ENCODE measurements at regions not wholly inside any gene's neighbourhood (a gene's known extent, or its start where the extent isn't known, plus 50 kb on each side); places are given as distances from the start of the nearest gene placed in this dataset.
"Not testable (repeated sequence)": the region's sequence is repeated elsewhere in the genome, so short reads cannot be mapped to it uniquely, and the experiment has no call there.

DNA sequence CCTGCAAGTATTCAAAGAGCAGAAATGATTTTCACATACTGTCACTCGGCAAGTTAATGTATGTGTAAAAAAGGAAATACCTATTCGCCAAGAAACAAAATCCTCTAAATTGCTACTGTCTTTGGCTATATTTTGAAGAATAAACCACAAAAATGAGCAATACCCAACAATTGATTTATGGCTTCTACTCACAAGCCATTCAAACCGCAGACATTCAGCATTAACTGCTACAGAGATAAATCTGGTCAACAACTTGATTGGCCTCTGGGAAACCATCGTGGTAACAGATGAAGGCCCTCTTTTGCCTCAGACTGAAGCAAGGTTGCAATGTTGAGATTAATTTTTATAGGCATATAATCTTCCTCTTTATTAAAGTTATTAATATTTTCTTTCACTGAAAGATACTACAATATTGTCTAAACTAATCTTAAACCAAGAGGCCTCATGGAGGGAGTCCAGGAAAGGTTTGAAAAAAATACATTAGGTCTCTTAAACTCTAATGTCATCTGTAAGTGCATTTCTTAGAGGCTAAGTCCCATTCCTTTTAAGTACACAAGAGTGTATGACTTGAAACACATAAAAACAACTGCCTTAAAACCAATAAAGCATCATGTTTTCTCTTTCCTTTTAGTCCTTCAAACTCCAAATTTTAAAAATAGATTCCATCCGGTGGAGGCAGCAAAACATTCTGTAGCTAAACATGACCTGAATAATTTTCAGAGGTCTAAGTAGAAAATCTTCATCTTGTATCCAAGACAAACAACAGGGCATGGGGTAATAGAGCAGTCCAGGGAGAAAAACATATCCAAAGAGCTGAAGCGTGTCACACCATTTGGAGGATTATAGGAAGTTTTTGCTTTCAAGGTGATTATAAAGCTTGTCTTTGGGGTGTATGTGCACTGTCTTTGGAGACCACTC lies 162.4 kb upstream of the TGFBR2 start:
- Histone ChIP-seq H3K4me1 (ENCODE audit: control insufficient read depth, insufficient read depth, low read length) (no peaks in the 10 kb centered on the region), H3K4me3 (ENCODE audit: low read depth, low read length) (no peak overlapping the region), H3K27me3 (ENCODE audit: control insufficient read depth, insufficient read depth, low read length) (no peaks in the 10 kb centered on the region), H3K9me3 (ENCODE audit: control insufficient read depth, insufficient read depth, low read length) (no peaks in the 10 kb centered on the region), H3K9ac (ENCODE audit: low read depth, low read length) (no peak overlapping the region), H3K36me3 (ENCODE audit: control insufficient read depth, insufficient read depth, low read length) (no peaks in the 10 kb centered on the region)

DNA sequence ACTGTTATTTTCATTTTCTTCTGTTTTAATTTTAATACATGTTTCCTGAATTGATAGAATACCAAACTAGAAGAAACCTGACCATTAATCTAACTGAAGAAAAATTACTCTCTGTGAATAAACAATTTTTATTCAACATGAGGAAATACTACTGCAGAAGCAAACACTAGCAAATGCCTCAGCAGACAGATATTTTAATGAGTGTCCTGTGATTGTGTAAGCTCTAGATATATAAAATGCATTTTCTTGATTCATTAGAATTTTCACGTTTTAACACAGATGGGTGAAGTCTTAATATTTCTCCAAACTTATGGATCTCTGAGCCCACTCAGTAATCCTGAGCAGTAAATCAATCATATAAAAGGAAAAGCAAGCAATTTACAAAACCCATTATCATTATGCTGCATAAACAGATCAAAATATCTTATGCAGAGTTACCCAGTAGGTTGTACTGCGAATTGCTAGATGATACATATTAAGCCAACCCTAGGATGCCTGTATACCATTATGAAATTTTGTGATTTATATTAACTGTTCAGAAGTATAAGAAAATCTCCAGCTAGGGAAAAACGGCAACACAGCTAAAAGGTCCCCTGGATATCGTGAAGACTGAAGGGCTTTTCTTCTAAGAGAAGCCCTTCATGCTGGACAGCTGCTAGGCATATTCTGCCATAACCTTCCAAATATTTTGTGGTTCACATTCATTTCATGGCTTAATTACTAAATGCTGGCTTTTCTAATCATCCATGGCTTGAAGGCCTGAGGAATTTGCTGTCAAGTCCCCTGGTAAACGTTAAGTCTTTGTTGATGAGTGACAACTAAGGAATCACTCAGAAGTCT lies 157.7 kb upstream of the TGFBR2 start:
- no peak overlapping the region for H3K9ac ChIP-seq (ENCODE audit: low read depth, low read length)
- H3K27me3 ChIP-seq (ENCODE audit: control insufficient read depth, insufficient read depth, low read length), result no peaks in the 10 kb centered on the region
- H3K4me3 ChIP-seq (ENCODE audit: low read depth, low read length), result no peak overlapping the region
- no peaks in the 10 kb centered on the region for H3K36me3 ChIP-seq (ENCODE audit: control insufficient read depth, insufficient read depth, low read length)
- H3K4me1 ChIP-seq (ENCODE audit: control insufficient read depth, insufficient read depth, low read length), result no peaks in the 10 kb centered on the region
- H3K9me3 ChIP-seq (ENCODE audit: control insufficient read depth, insufficient read depth, low read length), result no peaks in the 10 kb centered on the region

DNA sequence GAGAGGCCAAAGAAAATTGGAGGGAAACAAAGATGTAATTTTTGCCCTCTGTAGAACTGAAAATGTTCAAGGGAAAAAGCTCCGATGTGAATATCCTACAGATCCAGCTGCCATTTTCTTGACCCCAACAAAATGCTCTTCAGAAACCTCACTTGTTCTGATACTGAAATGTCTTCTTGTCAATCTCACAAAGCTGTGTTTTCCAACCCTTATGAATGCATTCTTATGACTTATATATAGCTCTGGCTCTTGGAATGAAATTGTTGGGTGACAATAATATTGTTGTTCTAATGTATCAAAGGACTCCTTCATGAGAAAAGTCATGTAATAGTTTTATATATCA lies 157.1 kb upstream of the TGFBR2 start:
- H3K4me1 ChIP-seq (ENCODE audit: control insufficient read depth, insufficient read depth, low read length), result no peaks in the 10 kb centered on the region
- no peak overlapping the region for H3K9ac ChIP-seq (ENCODE audit: low read depth, low read length)
- H3K9me3 ChIP-seq (ENCODE audit: control insufficient read depth, insufficient read depth, low read length), result no peaks in the 10 kb centered on the region
- no peaks in the 10 kb centered on the region for H3K36me3 ChIP-seq (ENCODE audit: control insufficient read depth, insufficient read depth, low read length)
- no peaks in the 10 kb centered on the region for H3K27me3 ChIP-seq (ENCODE audit: control insufficient read depth, insufficient read depth, low read length)
- H3K4me3 ChIP-seq (ENCODE audit: low read depth, low read length), result no peak overlapping the region

DNA sequence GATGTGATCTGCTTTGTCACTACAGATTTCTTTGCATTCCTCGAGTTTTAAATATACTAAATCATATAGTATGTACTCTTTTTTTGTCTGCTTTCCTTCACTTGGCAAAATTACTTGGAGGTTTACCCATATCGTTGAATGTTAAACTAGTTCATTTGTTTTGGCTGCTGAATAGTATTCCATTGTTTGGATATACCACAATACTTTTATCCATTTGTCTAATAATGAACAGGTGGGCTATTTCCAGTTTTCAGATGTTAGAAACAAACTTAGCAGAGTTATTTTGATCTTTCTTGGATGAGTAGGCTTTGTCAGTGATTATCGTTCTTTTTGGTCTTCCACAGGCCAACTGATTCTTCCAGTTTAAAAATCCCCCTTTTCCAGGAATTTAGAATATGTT lies 154.0 kb upstream of the TGFBR2 start:
- H3K27me3 ChIP-seq (ENCODE audit: control insufficient read depth, insufficient read depth, low read length), result no peaks in the 10 kb centered on the region
- no peaks in the 10 kb centered on the region for H3K9me3 ChIP-seq (ENCODE audit: control insufficient read depth, insufficient read depth, low read length)
- no peaks in the 10 kb centered on the region for H3K4me1 ChIP-seq (ENCODE audit: control insufficient read depth, insufficient read depth, low read length)
- no peaks in the 10 kb centered on the region for H3K36me3 ChIP-seq (ENCODE audit: control insufficient read depth, insufficient read depth, low read length)
- H3K4me3 ChIP-seq (ENCODE audit: low read depth, low read length), result no peak overlapping the region
- no peak overlapping the region for H3K9ac ChIP-seq (ENCODE audit: low read depth, low read length)

DNA sequence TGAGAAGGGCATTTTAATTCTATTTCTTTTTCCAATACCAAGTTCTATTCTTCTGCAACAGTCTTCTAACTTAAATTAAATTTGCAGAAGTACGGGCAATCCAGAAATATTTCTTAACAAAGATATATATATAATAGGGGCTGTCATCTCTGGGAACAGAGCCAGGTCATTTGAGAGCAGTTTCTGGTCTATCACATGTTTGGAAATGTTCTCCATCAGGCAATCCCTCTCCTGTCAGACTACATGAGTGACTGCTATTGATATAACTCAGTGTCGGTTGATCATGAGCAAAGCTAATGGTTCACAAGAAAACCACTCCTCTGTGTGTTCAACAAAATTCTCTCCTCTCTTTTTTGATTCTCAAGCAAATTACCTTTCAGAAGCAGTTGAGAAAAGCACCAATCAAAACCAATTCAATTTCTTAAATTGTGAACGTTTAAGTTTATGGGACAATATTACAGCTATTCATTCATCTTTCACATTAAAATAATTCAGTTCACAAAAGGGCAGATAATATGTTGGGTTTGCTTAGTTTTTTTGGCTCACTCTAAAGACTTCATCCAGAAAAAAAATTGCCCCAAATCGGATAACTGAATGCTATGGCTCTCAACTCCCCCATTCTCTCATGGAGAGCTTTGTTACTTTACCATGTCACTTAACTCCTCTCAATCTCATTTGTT lies 152.9 kb upstream of the TGFBR2 start:
- no peaks in the 10 kb centered on the region for H3K36me3 ChIP-seq (ENCODE audit: control insufficient read depth, insufficient read depth, low read length)
- no peaks in the 10 kb centered on the region for H3K4me1 ChIP-seq (ENCODE audit: control insufficient read depth, insufficient read depth, low read length)
- H3K27me3 ChIP-seq (ENCODE audit: control insufficient read depth, insufficient read depth, low read length), result no peaks in the 10 kb centered on the region
- H3K4me3 ChIP-seq (ENCODE audit: low read depth, low read length), result no peak overlapping the region
- no peak overlapping the region for H3K9ac ChIP-seq (ENCODE audit: low read depth, low read length)
- no peaks in the 10 kb centered on the region for H3K9me3 ChIP-seq (ENCODE audit: control insufficient read depth, insufficient read depth, low read length)

DNA sequence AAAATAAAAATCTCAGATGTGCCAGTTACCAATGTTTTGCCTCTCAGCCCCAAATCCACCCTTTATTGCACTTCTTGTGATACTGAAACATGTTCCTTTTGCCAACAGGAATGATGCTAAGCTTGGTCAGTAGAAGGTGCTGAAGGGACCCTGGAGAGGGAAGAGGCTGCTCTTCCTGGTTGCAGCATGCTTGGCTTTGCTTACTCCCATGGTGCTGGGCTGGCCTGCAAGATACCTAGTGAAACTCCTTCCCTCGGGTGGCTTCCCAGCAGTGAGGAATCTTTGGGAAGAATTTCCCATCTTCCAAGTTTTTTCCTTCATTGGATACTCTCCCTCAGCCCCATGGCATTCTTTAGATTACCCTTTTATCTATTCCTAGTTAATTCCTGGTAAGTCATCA lies 151.8 kb upstream of the TGFBR2 start:
- Histone ChIP-seq H3K4me1 (ENCODE audit: control insufficient read depth, insufficient read depth, low read length) (no peaks in the 10 kb centered on the region), H3K4me3 (ENCODE audit: low read depth, low read length) (no peak overlapping the region)

DNA sequence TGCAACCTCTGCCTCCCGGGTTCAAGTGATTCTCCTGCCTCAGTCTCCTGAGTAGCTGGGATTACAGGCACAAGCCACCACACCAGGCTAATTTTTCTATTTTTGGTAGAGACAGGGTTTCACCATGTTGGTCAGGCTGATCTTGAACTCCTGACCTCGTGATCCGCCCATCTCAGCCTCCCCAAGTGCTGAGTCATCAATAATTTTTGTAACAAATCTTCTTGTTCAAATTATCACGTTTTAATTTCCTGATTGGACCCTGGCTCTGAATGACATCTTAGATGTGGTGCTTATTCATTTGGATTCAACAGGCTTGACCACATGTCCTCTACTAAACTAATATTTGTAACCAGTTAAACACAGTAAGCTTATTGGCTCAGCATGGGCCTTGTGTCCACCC lies 151.3 kb upstream of the TGFBR2 start:
- H3K4me3 ChIP-seq (ENCODE audit: low read depth, low read length); H3K27me3 ChIP-seq (ENCODE audit: control insufficient read depth, insufficient read depth, low read length); H3K4me1 ChIP-seq (ENCODE audit: control insufficient read depth, insufficient read depth, low read length); H3K9ac ChIP-seq (ENCODE audit: low read depth, low read length); H3K9me3 ChIP-seq (ENCODE audit: control insufficient read depth, insufficient read depth, low read length); H3K36me3 ChIP-seq (ENCODE audit: control insufficient read depth, insufficient read depth, low read length): not testable (repeated sequence)

More for the DNA sequence above, 151.8 kb upstream of the TGFBR2 start:
- H3K36me3 ChIP-seq (ENCODE audit: control insufficient read depth, insufficient read depth, low read length), result no peaks in the 10 kb centered on the region
- H3K27me3 ChIP-seq (ENCODE audit: control insufficient read depth, insufficient read depth, low read length), result no peaks in the 10 kb centered on the region
- no peak overlapping the region for H3K9ac ChIP-seq (ENCODE audit: low read depth, low read length)
- no peaks in the 10 kb centered on the region for H3K9me3 ChIP-seq (ENCODE audit: control insufficient read depth, insufficient read depth, low read length)

DNA sequence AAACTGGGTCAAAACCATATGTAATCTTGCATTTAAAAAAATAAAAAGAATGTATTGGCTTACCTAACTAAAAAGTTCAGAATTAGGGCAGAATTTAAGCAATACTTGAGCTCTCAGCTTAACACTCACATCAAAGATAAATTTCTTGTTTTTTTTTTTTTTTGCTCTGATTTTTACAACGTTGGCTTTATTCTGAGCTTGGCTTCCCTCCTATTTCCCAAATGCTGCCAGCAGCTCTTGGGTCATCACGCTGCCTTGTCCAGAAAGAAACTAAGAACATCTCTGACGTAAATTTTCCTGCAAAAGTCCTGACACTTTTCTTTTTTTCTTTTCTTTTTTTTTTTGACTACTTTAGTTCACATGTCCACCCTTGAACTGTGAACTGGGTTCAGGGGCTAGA lies 150.6 kb upstream of the TGFBR2 start:
- Histone ChIP-seq H3K27me3 (ENCODE audit: control insufficient read depth, insufficient read depth, low read length) (no peaks in the 10 kb centered on the region), H3K36me3 (ENCODE audit: control insufficient read depth, insufficient read depth, low read length) (no peaks in the 10 kb centered on the region), H3K9me3 (ENCODE audit: control insufficient read depth, insufficient read depth, low read length) (no peaks in the 10 kb centered on the region), H3K4me1 (ENCODE audit: control insufficient read depth, insufficient read depth, low read length) (no peaks in the 10 kb centered on the region), H3K4me3 (ENCODE audit: low read depth, low read length) (no peak overlapping the region), H3K9ac (ENCODE audit: low read depth, low read length) (no peak overlapping the region)

DNA sequence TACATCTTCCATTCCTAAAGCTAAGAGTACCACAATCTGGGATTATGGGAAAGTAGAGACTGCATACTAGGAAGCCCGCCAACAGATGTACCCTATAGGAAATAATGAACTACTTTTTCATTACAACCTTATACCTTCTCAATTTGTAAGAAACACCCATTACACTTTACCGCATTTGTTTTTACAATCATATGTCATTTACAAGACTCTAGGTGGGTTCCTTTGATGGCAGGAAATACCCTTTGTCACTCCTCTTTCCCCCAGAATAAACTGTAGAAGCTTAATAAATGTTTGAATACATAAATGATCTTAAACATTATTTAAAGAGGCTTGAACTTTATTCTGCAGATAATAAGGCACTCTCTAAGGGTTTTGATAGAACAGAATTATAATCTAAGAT lies 150.1 kb upstream of the TGFBR2 start:
- no peaks in the 10 kb centered on the region for H3K9me3 ChIP-seq (ENCODE audit: control insufficient read depth, insufficient read depth, low read length)
- H3K4me1 ChIP-seq (ENCODE audit: control insufficient read depth, insufficient read depth, low read length), result no peaks in the 10 kb centered on the region
- no peaks in the 10 kb centered on the region for H3K36me3 ChIP-seq (ENCODE audit: control insufficient read depth, insufficient read depth, low read length)

DNA sequence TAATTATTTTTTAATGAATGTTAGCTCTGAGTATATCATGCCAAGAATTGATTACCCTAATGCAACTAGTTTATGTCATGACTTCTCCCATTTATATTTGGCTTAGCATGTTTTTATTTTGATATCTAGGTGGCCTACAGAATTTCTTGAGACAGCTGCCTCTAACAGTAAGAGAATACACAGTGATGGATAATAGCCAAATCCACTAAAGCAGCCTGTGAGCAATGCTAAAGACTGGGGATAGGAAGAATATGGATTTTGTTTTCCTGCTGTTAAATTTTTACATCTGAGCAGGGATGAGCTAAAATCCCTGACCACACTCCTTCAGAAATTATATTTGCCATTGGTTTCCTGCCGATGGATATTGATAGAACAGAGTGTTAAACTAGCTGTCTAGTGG lies 149.3 kb upstream of the TGFBR2 start:
- no peaks in the 10 kb centered on the region for H3K9me3 ChIP-seq (ENCODE audit: control insufficient read depth, insufficient read depth, low read length)
- no peaks in the 10 kb centered on the region for H3K4me1 ChIP-seq (ENCODE audit: control insufficient read depth, insufficient read depth, low read length)
- no peak overlapping the region for H3K9ac ChIP-seq (ENCODE audit: low read depth, low read length)
- H3K4me3 ChIP-seq (ENCODE audit: low read depth, low read length), result no peak overlapping the region
- no peaks in the 10 kb centered on the region for H3K27me3 ChIP-seq (ENCODE audit: control insufficient read depth, insufficient read depth, low read length)
- H3K36me3 ChIP-seq (ENCODE audit: control insufficient read depth, insufficient read depth, low read length), result no peaks in the 10 kb centered on the region

More for the DNA sequence above, 150.1 kb upstream of the TGFBR2 start:
- Histone ChIP-seq H3K9ac (ENCODE audit: low read depth, low read length) (no peak overlapping the region), H3K27me3 (ENCODE audit: control insufficient read depth, insufficient read depth, low read length) (no peaks in the 10 kb centered on the region), H3K4me3 (ENCODE audit: low read depth, low read length) (no peak overlapping the region)

DNA sequence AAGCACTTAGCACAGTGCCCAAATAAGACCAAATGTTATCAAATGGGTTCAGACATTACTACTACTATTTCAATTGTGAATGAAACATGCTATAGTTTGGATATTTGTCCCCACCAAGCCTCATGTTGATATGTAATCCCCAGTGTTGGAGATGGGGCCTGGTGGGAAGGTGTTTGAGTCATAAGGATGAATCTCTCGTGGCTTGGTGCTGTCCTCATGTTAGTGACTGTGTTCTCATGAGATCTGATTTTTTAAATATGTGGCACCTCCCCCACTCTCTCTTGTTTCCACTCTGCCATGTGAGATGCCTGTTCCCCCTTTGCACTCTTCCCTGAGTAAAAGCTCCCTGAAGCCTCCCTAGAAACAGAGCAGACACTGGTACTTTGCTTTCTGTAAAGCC lies 148.7 kb upstream of the TGFBR2 start:
- no peaks in the 10 kb centered on the region for H3K36me3 ChIP-seq (ENCODE audit: control insufficient read depth, insufficient read depth, low read length)
- no peak overlapping the region for H3K9ac ChIP-seq (ENCODE audit: low read depth, low read length)
- H3K4me1 ChIP-seq (ENCODE audit: control insufficient read depth, insufficient read depth, low read length), result no peaks in the 10 kb centered on the region
- H3K9me3 ChIP-seq (ENCODE audit: control insufficient read depth, insufficient read depth, low read length), result no peaks in the 10 kb centered on the region
- no peaks in the 10 kb centered on the region for H3K27me3 ChIP-seq (ENCODE audit: control insufficient read depth, insufficient read depth, low read length)
- H3K4me3 ChIP-seq (ENCODE audit: low read depth, low read length), result no peak overlapping the region
